Neural progenitor cell (in vitro differentiated cells): ENCODE measurements at regions not wholly inside any gene's neighbourhood (a gene's known extent, or its start where the extent isn't known, plus 50 kb on each side); places are given as distances from the start of the nearest gene placed in this dataset.

Experiments
- EZH2 ChIP-seq: fragments of 200-600 bp; sonication (generic); IDR thresholded peaks from 2 replicates; pipeline ENCODE4 v1.6.1; 2017; ENCODE audit warnings: antibody characterized with exemption, mild to moderate bottlenecking, moderate library complexity
- TF ChIP-seq, protein P1 (sequence below): fragments of 200-600 bp; sonication (generic); IDR thresholded peaks from 2 replicates; pipeline ENCODE4 v1.5.1; 2017; ENCODE audit warnings: antibody characterized with exemption, mild to moderate bottlenecking

GRCh38 chr2:125942585-125943424 is 713.2 kb upstream of the GYPC start:
- TF ChIP-seq, protein P1, sequence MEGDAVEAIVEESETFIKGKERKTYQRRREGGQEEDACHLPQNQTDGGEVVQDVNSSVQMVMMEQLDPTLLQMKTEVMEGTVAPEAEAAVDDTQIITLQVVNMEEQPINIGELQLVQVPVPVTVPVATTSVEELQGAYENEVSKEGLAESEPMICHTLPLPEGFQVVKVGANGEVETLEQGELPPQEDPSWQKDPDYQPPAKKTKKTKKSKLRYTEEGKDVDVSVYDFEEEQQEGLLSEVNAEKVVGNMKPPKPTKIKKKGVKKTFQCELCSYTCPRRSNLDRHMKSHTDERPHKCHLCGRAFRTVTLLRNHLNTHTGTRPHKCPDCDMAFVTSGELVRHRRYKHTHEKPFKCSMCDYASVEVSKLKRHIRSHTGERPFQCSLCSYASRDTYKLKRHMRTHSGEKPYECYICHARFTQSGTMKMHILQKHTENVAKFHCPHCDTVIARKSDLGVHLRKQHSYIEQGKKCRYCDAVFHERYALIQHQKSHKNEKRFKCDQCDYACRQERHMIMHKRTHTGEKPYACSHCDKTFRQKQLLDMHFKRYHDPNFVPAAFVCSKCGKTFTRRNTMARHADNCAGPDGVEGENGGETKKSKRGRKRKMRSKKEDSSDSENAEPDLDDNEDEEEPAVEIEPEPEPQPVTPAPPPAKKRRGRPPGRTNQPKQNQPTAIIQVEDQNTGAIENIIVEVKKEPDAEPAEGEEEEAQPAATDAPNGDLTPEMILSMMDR = no peak
- no peak for TF ChIP-seq EZH2
